Calu3 (cell line): ENCODE measurements at regions not wholly inside any gene's neighbourhood (a gene's known extent, or its start where the extent isn't known, plus 50 kb on each side); places are given as distances from the start of the nearest gene placed in this dataset.

Experiments used
- BruUV-seq: library from RNA; stranded (reverse); fragments of 400-500 nt; replicated peaks from 2 replicates; lab custom pipeline; 2021; lab: Mats Ljungman, UMichigan
- CTCF ChIA-PET: fragments of 300-600 bp; sonication (Branson Sonifier 250); formaldehyde crosslinking; loops from one replicate; lab custom pipeline; 2022; ENCODE audit warnings: antibody characterized with exemption; lab: Charles Lee
- DNase-seq: peaks from one replicate; pipeline ENCODE4 v3.0.0; 2022
- H3K27ac Mint-ChIP-seq: one replicate; pipeline ENCODE4 v1.8.0; 2022; ENCODE audit warnings: mixed read lengths; ENCODE audit not compliant: unreplicated experiment
- H3K27me3 Mint-ChIP-seq: one replicate; pipeline ENCODE4 v1.8.0; 2022; ENCODE audit warnings: mixed read lengths; ENCODE audit not compliant: unreplicated experiment
- H3K36me3 Mint-ChIP-seq: one replicate; pipeline ENCODE4 v1.8.0; 2022; ENCODE audit warnings: mild to moderate bottlenecking, moderate library complexity, mixed read lengths; ENCODE audit not compliant: insufficient read depth, unreplicated experiment
- H3K4me1 Mint-ChIP-seq: one replicate; pipeline ENCODE4 v1.8.0; 2022; ENCODE audit warnings: mild to moderate bottlenecking, low read depth, mixed read lengths; ENCODE audit not compliant: unreplicated experiment
- H3K4me3 Mint-ChIP-seq: one replicate; pipeline ENCODE4 v1.8.0; 2022; ENCODE audit warnings: mild to moderate bottlenecking, low read depth, moderate library complexity, mixed read lengths; ENCODE audit not compliant: unreplicated experiment
- H3K9me3 Mint-ChIP-seq: one replicate; pipeline ENCODE4 v1.8.0; 2022; ENCODE audit warnings: low read depth, mixed read lengths; ENCODE audit not compliant: unreplicated experiment
- intact Hi-C: fragments of 100-400 bp; cut with micrococcal nuclease; formaldehyde crosslinking; loops from one replicate; pipeline ENCODE4 v1.10.0; 2022; ENCODE audit not compliant: unreplicated experiment
- TF ChIP-seq, protein P1 (sequence below): fragments of 200-600 bp; IDR thresholded peaks from one replicate; pipeline ENCODE4 v1.8.0; 2022; ENCODE audit warnings: antibody characterized with exemption; ENCODE audit not compliant: unreplicated experiment

DNA sequence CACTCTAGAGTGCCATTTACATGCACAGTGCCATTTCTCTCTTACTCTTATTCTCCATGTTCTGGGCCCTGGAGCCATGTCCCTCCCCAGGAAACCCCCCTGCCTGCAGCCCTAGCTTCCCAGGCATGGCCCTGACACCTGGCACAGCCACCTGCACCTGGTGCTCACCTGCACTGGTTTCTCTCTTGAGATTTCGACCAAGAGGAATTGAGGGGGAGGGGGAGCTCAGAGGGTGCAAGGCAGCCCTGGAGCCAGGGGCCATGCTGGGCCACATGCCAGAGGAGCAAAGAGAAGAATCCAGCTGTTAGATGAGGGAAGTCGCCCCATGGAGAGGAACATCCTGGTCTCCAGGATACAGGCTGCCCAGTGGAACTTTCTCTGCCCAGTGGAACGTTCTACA lies 65.0 kb upstream of the RAPGEF1 start:
- Mint-ChIP-seq H3K36me3 (no peaks in the 10 kb centered on the region), H3K27ac (no peak overlapping the region), H3K27me3 (peaks cover 100% of the 10 kb centered on the region), H3K4me1 (no peaks in the 10 kb centered on the region), H3K4me3 (no peak overlapping the region), H3K9me3 (peaks cover 2% of the 10 kb centered on the region)
- no peak for DNase-seq
- no TSS peak for BruUV-seq
- CTCF ChIA-PET = no interaction called here
- TF ChIP-seq, protein P1, sequence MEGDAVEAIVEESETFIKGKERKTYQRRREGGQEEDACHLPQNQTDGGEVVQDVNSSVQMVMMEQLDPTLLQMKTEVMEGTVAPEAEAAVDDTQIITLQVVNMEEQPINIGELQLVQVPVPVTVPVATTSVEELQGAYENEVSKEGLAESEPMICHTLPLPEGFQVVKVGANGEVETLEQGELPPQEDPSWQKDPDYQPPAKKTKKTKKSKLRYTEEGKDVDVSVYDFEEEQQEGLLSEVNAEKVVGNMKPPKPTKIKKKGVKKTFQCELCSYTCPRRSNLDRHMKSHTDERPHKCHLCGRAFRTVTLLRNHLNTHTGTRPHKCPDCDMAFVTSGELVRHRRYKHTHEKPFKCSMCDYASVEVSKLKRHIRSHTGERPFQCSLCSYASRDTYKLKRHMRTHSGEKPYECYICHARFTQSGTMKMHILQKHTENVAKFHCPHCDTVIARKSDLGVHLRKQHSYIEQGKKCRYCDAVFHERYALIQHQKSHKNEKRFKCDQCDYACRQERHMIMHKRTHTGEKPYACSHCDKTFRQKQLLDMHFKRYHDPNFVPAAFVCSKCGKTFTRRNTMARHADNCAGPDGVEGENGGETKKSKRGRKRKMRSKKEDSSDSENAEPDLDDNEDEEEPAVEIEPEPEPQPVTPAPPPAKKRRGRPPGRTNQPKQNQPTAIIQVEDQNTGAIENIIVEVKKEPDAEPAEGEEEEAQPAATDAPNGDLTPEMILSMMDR = no peak
- intact Hi-C loops = no loop called here

DNA sequence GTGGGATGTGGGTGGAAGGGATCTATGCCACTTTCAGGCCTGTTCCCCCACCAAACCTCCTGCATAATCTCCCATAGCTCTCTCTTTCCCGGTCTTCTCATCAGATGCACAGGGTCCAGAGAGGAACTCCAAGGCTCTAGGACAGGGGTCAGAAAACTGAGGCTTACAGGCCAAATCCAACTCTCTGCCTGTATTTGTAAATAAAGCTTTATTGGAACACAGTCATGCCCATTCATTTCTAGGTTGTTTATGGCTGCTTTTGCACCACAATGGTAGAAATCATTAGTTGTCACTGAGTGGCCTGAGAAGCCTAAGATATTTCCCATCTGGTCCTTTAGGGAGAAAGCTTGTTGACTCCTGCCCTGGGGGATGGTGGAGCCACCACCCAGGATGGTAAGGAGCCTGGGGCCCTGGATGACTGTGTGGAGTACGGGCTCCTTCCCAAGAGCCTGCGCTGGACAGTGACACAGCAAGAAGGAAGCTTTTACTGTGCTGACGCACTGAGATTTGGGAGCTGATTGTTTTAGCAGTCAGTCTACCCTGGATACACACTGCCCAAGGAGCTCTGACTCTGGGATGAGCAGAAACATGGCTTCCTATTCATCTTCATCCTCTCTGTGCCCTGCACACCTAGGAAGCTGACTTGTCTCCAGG lies 64.0 kb upstream of the RAPGEF1 start:
- Mint-ChIP-seq H3K27ac (no peak overlapping the region), H3K4me1 (no peaks in the 10 kb centered on the region), H3K9me3 (peaks cover 2% of the 10 kb centered on the region), H3K27me3 (peaks cover 100% of the 10 kb centered on the region), H3K36me3 (no peaks in the 10 kb centered on the region), H3K4me3 (no peak overlapping the region)
- no TSS peak for BruUV-seq
- TF ChIP-seq, protein P1 = no peak
- intact Hi-C loops = no loop called here
- no peak for DNase-seq
- CTCF ChIA-PET = interaction anchor here (0.6 kb wide), 1 partner anchor 1765 kb away, joined by 5 read pairs; no protein-coding TSS in a partner anchor

DNA sequence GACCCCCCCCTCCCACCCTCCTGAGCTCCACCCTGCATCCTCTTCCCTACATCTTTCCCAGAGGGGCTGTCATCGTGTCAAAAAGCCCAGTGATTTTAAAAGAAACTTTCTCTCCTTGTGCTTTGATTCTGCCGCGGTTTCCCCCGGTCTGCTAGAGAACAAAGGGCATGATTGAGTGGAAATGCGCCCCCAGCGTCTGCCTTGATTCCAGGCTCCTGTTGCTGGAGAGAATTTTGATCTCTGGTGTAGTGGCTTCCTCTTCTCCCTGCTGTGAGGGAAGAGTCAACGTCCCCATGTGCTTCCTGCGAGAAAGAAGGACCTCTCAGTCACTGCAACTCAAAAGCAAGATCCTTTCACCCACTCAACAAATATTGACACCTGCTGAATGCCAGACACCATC lies 61.9 kb upstream of the RAPGEF1 start:
- peaks cover 100% of the 10 kb centered on the region for H3K27me3 Mint-ChIP-seq
- H3K4me1 Mint-ChIP-seq = no peaks in the 10 kb centered on the region
- no peak for DNase-seq
- H3K4me3 Mint-ChIP-seq = no peak overlapping the region
- intact Hi-C loops = no loop called here
- TF ChIP-seq, protein P1 = no peak
- CTCF ChIA-PET = no interaction called here
- H3K36me3 Mint-ChIP-seq = no peaks in the 10 kb centered on the region
- H3K9me3 Mint-ChIP-seq = peaks cover 2% of the 10 kb centered on the region
- no TSS peak for BruUV-seq
- no peak overlapping the region for H3K27ac Mint-ChIP-seq

DNA sequence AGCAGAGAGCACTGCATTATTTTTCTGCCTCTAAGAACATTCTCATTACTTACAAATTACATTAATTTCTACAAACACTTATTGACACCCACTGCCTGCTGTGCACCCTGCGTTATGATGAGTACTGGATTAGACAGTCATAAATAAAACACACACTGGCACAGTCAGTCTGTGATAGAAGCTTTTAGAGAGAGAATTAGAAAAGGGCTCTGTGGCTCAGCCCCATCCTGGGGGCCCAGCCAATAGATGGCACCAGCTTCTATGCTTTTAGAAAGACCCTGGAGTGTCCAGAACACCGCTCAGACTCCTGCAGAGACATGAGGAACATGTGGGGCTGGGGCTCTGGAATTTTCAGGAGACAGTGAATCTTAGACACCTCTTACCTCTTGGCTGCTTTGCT lies 61.0 kb upstream of the RAPGEF1 start:
- CTCF ChIA-PET = no interaction called here
- H3K36me3 Mint-ChIP-seq = no peaks in the 10 kb centered on the region
- H3K4me1 Mint-ChIP-seq = no peaks in the 10 kb centered on the region
- no peak for DNase-seq
- TF ChIP-seq, protein P1 = no peak
- no peak overlapping the region for H3K27ac Mint-ChIP-seq
- peaks cover 100% of the 10 kb centered on the region for H3K27me3 Mint-ChIP-seq
- no TSS peak for BruUV-seq
- intact Hi-C loops = no loop called here
- H3K9me3 Mint-ChIP-seq = peaks cover 2% of the 10 kb centered on the region
- H3K4me3 Mint-ChIP-seq = no peak overlapping the region
